Hematopoietic multipotent progenitor cell treated with erythropoietin and hydrocortisone succinate and interleukin-3 and kit ligand, for 6 days (in vitro differentiated cells): ENCODE measurements at regions not wholly inside any gene's neighbourhood (a gene's known extent, or its start where the extent isn't known, plus 50 kb on each side); places are given as distances from the start of the nearest gene placed in this dataset.

ENCODE experiments used
- DNase-seq: peaks from one replicate; pipeline ENCODE4 v3.0.0-alpha.2; 2015

GRCh38 chr1:168920456-168921094 lies 185.9 kb upstream of the ATP1B1 start:
- no peak for DNase-seq

- peak; percentile 23 for DNase-seq
Measured at GRCh38 chr1:168921629-168922028, 184.9 kb upstream of the ATP1B1 start.

- no peak for DNase-seq
Measured at GRCh38 chr1:168923521-168924136, 182.9 kb upstream of the ATP1B1 start.

DNA sequence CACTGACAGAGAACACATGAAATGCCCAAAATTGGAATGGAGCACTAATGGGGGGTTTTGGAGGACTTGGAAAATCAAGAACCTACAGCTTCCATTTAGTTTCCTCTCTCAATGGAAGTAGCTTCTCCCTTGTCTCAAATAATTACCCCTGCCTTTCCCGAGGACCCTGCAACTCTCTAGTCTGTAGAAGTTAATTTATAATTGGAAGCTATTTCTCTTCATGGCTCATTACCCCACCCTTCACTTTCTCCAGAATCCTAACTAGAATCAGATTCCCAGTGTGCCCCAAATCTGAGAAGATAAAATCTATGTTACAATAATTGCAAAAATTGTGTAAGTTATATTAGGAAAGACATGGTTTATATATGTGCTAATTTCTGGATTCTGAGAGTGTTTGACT lies 181.5 kb upstream of the ATP1B1 start:
- no peak for DNase-seq

GRCh38 chr1:168926236-168926635 lies 180.3 kb upstream of the ATP1B1 start:
- DNase-seq: no peak

- no peak for DNase-seq
Measured at GRCh38 chr1:168932539-168932938, 174.0 kb upstream of the ATP1B1 start.

- no peak for DNase-seq
Measured at GRCh38 chr1:168933141-168933805, 173.2 kb upstream of the ATP1B1 start.

- DNase-seq: no peak
Measured at GRCh38 chr1:168939110-168939946, 167.2 kb upstream of the ATP1B1 start.

- no peak for DNase-seq
Measured at GRCh38 chr1:168939947-168940223, 166.6 kb upstream of the ATP1B1 start.

- no peak for DNase-seq
Measured at GRCh38 chr1:168941640-168942039, 164.8 kb upstream of the ATP1B1 start.

GRCh38 chr1:168942165-168942564 lies 164.3 kb upstream of the ATP1B1 start:
- no peak for DNase-seq

DNA sequence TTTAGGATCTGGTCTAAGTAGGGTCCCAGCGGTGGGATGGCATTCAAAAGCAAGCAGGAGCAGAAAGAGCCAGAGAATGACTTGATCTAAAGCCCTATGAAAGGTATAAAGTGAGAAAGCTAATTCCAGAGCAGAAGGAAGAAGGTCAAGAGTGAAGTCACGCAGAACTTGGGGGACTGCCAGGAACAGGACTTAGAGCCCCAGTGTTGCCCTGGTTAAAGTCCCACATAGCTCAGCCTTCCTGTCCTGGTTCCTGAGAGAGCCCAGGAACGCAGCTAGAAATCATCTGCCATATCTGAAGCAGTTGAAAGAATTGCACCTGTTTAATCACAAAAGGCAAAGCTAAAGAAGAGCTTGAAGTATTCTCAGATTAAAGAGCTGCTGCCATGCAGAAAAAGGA lies 160.6 kb upstream of the ATP1B1 start:
- no peak for DNase-seq

DNA sequence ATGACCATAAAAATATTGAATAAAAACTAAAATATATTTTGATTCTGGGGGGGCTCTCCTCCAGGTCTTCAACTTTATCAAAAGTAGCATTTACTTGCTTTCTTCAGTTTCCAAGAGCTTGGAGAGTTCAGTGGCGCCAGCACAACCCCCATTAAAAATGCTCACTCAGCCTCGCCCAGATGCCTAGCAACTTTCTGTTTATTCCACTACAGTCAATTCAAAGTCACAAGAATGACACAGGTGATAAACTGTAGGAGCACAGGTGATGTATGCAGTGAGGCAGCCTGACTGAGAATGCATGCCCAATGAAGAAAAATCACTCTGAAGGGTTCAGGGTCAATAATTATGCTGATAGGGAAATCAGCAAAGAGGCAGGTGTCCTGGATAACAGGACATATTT lies 159.4 kb upstream of the ATP1B1 start:
- DNase-seq: no peak

DNA sequence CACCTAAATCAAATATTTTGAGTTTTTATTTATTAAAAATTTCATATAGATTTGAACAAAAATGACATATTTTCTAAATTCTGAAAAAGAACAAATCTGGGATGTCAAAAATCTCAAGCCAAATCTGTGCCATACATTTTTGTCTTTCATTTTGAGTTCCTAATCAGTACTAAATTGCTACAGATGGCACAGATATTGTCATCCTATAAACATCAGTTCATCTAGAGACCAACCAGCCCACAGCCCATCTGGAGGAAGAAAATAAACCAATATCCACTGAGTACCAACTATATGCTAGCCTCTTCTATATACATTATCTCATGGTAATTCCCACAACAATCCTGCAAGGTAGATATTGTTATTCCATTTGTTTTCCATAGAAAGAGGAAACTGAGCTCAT lies 156.8 kb upstream of the ATP1B1 start:
- DNase-seq: no peak

GRCh38 chr1:168957818-168958217 lies 148.7 kb upstream of the ATP1B1 start:
- no peak for DNase-seq

DNA sequence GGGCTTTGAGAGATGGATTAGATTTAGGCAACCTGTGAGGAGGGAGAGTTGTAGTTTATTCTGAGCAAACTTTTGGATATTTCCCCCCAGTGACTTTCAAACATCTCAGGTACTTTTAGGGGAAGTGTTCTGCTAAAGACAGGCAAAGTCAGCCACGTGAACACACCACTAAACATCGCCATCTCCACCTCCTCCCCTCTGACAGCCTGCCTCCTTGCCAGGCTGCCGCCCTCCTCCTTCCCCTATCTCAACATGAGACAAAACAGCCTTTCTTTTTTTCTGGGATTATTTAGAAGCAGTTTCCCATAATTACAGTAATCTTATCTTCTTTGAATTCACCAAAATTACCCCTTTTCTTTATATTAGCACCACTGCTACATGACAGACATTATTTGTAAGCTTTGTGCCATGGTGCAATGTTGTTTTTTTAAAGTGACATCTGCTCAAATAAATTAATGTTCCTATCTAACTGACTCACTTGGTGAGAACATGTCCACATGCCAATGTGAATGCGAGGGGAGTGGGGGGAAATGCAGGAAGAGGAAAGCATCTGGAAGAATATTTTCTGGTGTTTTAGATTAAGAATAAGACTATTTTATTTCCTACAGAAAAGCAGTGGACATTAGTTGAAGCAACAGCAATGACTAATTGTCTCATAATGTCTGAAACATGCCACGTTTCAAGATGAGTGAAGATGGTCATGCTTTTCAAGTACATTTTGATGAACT lies 147.8 kb upstream of the ATP1B1 start:
- DNase-seq: no peak

DNA sequence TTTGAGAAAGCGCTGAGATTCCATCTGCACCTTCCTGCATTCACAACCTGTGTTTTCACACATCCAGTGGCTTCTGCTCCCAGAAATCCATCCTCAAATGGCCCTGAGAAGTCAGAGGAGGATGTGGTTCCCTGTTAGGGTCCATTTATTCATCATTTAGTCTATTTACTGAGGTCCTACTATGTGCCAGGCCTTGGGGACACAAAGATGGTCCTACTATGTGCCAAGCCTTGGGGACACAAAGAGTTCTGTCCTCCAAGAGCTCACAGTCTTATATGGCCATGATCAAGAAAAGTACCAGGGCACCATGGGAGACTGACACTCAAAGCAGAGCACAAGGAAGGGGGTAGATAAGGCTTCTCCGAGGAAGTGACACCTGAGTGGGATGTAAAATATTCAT lies 147.1 kb upstream of the ATP1B1 start:
- DNase-seq: no peak

GRCh38 chr1:168960114-168960513 lies 146.4 kb upstream of the ATP1B1 start:
- DNase-seq: no peak

- DNase-seq: no peak
Measured at GRCh38 chr1:168960595-168960994, 145.9 kb upstream of the ATP1B1 start.

GRCh38 chr1:168963601-168964000 lies 142.9 kb upstream of the ATP1B1 start:
- DNase-seq: no peak

DNA sequence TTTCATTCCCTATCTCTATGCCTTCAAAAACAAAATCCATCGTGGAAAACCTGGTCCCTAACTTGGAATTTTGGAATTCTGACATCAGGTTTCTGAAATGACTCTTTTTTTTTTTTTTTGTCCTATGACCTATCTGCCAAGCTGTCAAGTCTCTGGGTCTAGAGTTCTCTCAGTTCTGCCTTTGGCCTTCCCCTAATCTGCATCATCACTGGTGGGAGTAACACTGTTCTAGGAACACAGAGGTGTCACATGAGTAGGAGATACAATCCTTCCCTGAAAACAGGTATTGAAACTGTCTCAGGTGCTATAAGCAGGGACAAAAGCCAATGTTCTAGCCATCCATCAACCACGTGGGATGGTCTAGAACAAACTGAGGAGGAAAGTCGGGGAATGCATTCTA lies 142.0 kb upstream of the ATP1B1 start:
- no peak for DNase-seq

DNA sequence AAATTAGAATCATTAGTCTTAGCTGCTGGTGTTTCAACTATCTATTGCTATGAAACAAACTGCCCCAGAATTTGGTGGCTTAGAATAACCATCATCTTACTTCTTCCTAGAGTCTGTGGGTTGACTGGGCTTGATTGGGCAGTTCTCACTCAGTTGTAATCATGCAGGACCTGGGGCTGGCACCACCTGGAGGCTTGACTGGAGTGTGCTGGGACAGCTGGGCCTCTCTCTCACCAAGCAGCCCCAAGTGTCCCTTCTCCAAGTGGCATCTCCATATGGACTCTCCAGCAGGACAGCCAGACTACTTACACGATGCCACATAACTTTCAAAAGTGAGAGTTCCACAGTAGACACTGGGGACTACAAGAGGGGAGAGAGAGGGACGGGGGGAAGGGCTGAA lies 140.3 kb upstream of the ATP1B1 start:
- DNase-seq: no peak

- no peak for DNase-seq
Measured at GRCh38 chr1:168966636-168967035, 139.9 kb upstream of the ATP1B1 start.
